IPS-NIHi11 (cell line): ENCODE measurements at regions not wholly inside any gene's neighbourhood (a gene's known extent, or its start where the extent isn't known, plus 50 kb on each side); places are given as distances from the start of the nearest gene placed in this dataset.
"Not testable (repeated sequence)": the region's sequence is repeated elsewhere in the genome, so short reads cannot be mapped to it uniquely, and the experiment has no call there.

Source experiments
- DNase-seq: peaks from one replicate; pipeline ENCODE4 v3.0.0; 2012; ENCODE audit warnings: mixed read lengths, low spot score

DNA sequence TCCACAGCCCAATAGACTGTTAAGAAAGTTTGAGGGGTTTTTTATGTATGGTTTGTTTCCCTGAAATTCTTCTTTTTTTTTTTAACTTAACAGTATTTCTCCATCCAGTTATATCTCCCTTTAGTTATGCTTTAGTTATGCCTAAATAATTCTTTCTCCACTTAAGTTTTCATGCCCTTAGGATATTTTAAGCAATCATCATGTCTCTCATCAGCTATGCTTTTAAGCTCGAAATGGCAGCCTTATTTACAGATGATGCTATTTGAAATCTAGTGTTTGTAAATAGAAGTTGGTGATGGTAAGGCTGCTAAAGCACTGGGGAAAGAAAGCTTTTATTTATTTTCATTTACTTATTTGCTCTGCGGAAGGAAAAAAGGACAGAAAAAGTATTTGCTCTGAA lies 439.3 kb downstream of the TFAP2B start:
- DNase-seq, result no peak

DNA sequence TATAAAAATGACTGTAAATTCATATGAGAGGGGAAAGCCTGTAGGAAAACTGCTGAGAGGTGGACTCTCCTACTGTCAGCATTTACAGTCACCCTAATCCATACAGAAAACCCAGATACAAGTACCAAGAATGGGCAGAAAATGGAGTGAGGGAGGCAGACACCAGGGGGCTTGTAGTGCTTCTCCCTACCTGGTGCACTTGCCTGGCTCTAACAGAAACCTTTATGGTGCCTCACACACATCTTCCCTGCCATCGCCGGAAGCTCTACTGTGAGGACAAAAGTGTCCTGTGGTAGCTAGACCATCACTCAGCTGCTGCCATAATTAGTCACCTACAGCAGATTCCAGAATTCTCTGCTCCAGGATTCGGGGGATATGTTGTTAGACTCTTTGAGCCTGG lies 441.3 kb downstream of the TFAP2B start:
- peak; percentile 3 for DNase-seq

DNA sequence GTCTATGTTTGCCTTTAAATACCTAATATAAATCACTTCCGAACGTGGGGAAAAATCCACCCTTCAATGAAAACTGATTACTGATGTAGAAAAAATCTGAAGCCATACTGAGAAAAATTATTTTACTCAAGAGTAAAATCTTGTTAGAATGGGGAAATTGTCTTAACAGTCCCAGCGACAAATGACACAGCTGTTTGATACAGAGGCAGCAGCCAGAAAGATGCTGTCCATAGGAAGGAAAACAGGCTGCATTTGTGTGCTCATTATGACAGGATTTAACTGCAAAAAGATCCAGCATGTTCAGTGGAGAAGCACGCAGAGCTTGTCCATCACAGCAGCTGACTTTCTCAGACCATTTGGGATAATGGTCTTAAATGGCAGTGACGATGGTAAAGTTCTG lies 443.0 kb downstream of the TFAP2B start:
- DNase-seq, result no peak

DNA sequence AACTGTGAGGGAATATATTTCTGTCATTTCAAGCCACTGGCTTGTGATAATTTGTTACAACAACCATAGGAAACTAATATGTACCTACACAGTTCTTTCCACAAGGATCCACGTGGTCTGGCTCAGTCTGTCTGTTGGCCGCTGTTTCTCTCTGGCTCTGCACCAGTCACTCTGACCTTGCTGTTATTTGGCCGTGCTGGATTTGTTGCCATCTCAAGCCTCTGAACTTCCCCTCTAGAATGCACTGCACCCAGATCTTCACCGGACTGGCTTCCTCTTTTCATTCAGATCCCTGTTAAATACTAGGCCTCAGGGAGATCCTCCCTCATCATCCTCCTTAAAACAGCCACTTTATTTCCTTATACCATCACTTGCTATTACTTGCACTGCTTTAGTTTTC lies 446.8 kb downstream of the TFAP2B start:
- no peak for DNase-seq

DNA sequence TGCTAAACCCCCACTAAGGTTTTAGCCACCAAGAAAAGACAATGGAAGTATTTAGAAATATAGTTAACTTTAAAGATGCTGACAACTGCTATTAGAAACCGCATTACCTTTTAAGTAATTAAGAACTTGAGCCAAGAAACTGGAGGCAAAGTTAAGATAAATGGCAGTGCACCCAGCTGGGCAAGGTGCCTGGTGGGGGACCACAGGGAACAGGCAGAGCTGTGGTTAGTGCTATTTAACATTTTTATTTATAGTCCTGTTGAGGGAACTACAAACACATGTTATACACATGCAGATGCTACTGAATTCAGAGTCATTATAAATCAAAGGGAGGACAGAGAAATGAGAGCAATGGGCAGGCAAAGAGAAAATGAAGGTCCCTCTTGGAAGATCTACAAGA lies 447.9 kb downstream of the TFAP2B start:
- DNase-seq, result no peak

DNA sequence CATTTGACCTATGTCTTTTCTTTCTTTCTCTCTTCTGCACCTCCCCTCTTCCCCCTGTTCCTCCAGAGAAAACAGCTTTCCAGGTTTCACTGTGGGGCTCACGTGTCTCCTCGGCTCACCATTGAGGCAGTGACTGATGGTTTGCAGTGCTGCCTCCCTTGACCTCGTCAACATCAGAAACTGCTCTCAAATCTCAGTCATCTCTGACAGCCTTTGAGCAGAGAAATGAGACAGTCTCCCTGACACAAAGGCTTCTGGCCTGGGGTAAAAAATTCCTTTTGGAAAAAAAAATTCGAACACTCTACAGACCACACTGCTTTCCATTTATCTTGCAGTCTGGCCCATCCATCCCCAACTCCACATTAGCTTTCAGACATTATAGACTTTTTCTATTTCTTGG lies 450.0 kb downstream of the TFAP2B start:
- no peak for DNase-seq

DNA sequence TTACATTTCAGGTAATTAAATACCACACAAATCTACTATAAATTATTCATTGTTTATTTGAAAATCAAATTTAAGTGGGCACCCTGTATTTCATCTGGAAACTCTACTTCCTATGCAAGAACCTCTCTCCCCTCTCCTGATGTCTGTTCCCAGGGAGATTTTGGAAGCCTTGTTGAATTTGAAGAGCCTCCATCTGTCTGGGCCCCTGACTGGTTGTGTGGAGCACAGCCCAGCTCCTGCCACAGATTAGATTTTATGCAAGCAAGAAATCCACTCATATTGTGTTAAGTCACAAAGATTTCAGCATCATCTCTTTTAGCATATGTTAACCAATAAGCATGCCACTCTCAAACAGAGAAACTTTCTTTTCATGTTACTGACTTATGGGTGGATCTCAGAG lies 451.2 kb downstream of the TFAP2B start:
- DNase-seq, result no peak

DNA sequence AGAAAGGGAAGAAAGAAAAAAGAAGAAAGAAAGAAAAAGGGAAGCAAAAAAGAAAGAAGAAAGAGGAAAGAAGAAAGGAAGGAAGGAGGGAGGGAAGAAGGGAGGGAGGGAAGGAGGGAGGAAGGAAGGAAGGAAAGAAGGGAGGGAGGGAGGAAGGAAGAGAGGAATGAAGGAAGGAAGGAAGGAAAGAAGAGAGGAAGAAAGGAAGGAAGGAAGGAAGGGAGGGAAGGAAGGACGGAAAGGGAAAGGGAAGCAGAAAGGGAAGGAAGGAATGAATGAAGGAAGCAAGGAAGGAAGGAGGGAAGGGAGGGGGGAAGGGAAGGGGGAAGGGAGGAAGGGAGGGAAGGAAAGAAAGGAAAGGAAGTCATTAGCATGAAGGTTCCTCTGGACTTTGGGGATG lies 452.9 kb downstream of the TFAP2B start:
- no peak for DNase-seq

DNA sequence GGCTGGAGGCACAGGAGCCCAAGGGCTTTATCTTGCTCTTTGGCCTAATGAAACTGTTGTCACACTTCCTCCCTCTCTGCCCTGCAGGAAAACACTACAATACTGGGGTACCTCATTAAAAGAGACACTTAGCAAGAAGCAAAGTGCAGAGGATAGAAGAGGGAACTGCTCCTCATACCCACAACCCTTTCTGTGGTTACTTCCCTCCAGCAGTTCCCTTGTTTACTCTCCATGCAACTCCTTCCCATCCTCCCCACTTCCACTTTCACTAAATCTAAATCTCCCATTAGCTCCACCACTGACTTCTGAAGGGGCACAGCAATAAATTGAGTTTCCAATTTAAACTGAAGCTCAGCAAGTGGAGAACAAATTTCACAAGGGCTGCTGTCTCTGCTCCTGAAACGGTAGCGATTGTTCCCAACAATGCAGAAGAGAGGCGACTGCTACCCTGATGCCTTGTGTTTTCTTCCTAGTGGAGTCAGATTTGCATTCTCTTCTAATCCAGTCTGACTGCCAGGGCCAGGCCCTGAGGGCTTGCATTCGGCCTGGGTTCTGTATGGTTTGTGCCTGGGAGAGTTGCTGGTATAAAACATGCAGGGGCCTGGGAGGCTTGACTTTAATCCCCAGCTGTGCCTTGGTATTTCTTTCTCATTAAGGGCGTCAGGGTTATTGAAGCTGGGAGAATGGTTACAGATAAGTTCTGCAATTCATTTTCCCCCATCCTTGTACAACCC lies 454.7 kb downstream of the TFAP2B start:
- DNase-seq, result peak; percentile 8

DNA sequence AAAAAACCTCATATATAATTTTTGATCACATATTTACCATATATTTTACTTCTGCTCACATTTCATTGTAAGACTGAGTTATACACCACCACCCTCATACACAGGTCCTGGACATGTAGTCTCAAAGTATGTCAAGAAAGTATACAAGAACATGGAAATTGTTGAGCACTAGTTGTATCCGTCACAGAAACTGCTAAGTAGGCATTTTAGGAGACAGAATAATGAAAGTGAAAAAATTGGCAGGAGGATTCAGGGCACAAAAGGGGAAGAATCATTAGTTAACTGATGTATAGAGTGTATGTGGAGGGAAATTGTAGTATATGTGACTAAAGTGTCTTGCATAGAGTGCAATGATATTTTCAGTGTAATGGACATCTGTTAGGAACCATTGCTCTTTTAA lies 458.8 kb downstream of the TFAP2B start:
- no peak for DNase-seq

DNA sequence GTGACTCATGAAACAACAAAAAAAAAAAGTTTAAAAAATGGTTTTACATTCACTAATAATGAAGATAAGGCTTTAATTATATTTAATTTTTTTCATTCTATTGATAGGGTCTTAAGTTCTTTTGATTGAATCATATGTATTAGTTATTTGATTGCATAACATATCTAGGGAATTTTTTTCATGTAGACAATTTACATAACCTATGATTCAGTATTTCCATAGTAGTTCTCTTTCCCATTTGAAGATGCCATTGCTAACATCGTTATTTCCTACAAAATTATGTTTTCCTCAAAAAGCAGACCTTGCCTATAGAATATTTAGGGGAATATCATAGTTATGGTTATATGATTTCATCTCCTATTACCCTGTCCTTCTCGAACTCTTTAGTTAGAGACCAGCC lies 463.4 kb downstream of the TFAP2B start:
- no peak for DNase-seq

DNA sequence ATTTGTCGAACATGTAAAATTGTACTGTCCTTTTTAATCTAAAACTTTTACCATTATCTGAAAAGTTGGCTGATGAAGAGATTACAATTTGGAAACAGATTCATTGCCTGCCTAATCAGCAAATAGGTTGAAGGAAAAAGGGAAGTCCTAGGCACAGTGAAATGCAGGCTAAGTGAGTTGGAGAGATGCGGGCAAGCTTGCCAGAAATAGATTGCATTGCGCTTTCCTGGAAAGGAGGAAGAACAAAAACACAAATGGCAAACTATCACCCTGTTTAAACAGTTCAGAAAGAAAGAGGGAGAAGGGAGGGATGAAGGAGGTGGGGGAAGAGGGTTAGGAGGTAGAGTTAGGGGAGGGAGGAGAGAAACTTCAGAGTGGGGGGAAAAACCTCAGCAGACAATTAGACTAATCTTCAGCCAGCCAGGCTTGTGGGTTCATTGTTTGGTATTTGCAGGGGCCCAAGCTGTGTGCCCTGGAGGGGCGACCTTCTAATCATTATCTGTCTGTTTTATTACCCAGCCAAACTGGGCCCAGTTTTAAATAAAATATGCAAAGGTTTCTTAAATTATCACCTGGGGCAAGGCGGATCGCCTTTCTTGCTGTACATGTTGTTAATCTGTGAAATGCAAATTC lies 465.2 kb downstream of the TFAP2B start:
- no peak for DNase-seq

DNA sequence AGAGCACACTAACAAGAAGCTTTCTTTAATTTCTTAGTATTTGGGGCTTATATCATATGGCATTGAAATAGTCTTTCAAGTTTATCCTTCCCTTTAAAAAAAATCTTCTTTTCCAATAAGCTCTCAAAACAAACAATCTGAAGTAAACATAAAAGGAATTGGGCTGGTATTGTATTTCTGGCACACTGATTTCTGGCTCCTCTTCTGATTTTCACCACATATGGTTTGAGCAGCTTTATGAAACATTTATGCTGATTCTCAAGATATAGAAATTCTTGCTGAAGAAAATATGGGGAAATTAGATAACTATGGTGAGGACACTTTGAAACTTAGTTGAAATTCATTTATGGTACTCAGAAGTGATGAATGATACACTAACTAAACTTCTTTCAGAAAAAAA lies 467.2 kb downstream of the TFAP2B start:
- DNase-seq, result no peak

DNA sequence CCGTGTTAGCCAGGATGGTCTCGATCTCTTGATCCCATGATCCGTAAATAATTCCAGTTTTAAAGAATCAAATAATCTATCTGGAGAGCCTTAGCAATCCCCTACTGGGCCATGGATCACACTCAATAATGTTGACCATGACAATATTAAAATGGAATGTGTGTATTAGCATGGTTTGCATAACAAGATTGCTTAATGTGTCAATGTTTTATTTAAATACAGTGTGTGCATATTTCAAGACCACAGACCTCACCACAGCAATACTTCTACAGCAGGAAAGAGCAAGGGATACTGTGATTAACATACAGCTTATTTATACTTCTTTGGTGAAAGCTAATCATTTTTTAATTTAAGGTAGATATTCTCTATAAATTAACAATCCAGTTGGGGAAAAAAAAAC lies 470.4 kb downstream of the TFAP2B start:
- DNase-seq, result no peak

DNA sequence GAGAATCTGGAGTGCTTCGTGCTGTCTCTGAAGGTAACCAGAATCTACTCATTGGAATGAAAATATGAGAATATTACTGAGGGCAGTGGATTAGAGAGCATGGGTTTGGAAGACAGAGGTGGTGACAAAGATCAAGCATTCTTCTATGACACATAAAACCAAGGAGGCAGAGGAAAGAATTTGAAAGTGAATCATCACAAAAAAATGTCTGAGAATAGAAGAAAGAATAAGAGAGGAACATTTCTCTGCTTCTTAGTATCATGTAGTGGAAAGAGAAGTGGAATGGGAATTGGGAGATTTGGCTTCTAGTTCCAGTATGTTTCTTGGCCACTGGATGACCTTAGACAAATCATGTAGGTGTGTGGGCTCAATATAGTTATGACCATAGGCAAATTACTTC lies 474.0 kb downstream of the TFAP2B start:
- DNase-seq, result no peak

DNA sequence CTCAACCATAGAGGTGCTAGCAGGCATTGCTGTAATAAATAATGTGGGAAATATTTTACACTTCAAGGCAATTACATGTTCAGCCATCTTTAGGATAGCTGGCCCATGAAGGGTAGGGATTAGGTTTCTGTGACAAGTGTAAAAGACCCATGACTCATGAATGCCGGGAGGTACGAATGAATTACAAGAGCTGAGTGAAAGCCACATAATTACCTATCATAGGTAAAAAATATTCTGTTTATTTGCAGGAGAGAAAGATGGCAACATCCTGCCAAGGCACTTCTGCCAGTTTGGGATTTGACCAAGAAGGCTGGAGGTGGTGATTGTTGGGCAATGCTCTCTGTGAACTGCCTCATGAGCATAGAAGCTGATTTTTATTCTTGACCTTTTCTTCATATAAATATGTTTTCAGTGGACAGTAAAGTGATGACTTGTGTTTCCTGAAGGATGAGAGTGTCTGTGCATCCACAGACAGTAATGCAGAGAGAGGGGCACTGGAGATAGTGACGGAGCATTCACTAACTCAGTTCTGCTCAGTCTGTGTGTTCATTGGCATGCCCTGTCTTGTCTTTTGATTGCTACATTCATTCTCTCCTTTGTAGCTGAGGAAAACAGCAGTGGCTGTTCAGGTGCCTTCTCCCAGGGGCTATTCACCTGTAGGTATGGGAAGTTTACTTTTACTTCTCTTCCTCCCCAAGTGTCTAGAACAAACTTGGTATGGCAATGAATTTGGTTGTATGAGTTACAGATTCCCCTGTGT lies 481.1 kb downstream of the TFAP2B start:
- DNase-seq, result no peak

DNA sequence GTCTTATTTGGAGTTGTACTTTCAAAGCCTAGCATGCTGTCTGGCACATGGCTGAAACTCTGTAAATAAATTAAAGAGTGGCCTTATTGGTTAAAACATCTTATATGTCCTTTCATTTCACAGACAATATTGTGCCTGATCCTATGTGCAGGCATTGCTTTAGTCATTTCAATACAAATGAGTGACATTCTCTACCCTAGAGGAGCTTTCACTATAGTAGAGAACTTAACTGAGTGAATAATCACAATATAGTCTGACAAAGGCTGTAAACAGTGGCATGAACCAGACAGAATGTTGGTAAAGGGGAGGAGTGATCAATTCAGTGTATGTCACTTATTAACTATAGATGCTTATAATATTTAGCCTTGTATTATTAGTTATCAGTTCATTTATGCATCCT lies 481.8 kb downstream of the TFAP2B start:
- no peak for DNase-seq

DNA sequence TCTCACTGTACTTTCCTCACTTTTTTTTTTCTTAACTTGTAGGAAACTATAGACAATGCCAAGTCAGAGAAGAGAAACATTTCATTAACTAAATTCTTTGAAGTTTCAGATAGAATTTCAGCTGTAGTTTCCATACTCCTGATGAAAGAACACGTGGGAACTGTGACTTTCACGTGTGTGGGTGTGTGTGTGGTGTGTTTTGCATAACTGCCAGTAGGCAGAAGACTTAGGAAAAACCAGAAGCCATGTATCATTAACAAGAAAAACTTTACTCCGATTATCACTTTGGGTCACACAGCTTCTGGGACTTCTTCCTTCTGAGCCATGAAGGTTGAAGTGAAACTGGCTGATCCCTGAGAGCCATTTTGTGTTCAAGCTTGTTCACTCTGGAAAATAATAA lies 483.3 kb downstream of the TFAP2B start:
- no peak for DNase-seq

DNA sequence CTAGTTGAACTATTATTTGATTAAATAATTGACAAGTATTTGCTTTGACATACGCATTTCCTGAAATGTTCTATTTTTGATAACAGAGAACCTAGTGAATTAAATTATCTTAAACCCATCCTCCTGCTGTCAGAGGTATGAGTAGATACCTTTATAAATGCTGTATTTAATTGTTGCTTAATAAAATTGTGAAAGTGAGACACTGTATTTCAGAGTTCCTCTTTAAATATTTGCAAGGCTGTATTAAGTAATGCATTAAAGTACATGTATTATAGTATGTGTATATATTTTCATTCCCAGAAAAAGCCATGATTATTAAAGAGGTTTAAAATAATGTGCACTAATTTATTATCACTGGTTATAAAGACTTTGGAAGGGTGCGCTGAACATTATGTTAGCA lies 483.8 kb downstream of the TFAP2B start:
- no peak for DNase-seq

DNA sequence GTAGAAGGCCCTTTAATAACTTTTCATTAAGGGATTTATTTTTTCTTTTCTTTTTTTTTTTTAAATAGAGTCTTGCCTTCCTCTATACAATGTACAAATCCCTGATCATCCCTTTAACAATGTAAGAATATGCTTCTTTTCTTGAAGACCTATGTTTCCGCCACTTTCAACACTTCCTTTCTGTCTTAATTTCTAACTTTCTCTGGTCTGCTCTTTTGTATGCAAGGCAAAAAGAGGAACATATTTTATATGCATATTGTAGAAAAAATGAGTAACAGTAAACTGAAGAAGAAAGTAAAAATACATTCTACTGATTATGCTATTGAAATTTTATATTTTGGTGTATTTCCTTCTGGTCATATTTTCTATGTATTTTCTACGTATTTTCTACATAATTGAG lies 484.7 kb downstream of the TFAP2B start:
- no peak for DNase-seq

DNA sequence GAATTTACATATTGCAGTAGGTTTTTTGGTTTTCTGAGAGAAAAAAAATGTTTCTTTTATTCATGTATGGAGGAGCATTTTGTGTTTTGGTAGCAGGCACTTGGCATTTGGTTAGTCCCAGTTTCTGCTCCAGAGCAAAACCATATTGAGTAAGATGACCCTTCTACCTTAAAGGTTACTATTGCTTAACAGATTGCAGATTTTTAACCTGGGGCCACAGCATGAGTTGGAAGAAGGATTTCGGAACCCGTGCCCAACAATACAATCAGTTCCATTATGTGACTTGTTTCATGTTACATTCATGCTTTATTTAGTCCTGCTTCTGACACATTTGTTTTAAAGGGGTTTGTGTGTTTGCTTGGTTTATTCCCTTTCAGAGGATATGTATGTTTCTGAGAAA lies 496.3 kb downstream of the TFAP2B start:
- DNase-seq, result no peak

DNA sequence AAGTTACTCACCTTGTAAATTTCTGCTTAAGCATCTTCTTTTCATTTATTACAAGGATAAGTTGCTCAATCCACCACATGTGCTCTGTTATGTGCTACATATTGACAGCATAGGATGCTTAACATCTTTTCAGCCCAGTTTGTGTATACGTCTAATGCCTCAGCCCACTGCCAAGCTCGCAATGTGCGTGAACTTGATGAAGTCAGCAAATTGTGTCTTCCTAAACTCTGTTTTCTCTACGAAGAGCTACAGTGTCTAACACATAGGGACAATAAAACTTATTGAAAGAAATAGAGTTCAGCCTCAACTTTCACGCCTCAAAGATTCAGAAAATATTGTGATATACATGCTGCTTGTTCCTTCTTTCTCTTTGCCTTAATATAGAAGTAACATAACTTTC lies 500.0 kb downstream of the TFAP2B start:
- no peak for DNase-seq

DNA sequence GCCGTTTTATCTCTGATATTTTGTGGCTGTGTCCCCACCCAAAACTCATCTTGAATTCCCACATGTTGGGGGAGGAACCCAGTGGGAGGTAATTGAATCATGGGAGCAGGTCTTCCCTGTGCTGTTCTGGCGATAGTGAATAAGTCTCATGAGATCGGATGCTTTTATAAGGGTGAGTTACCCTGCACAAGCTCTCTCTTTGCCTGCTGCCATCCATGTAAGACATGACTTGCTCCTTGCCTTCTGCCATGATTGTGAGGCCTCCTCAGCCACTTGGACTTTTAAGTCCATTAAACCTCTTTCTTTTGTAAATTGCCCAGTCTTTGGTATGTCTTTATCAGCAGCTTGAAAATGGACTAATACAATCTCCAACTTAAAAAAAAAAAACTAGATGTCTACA lies 502.8 kb downstream of the TFAP2B start:
- DNase-seq, result not testable (repeated sequence)
